Mammary epithelial cell (primary cell): ENCODE measurements at regions not wholly inside any gene's neighbourhood (a gene's known extent, or its start where the extent isn't known, plus 50 kb on each side); places are given as distances from the start of the nearest gene placed in this dataset.

ENCODE experiments used
- CTCF ChIP-seq, 2 donors: IDR thresholded peaks in 1 of 2; conservative IDR thresholded peaks in 1 of 2; 2 replicates each; pipeline ENCODE4 v1.5.1; 2011 to 2012; ENCODE audit warnings: inconsistent platforms in 2 of 2, low read length in 2 of 2, mild to moderate bottlenecking in 2 of 2, control low read depth in 1 of 2, low read depth in 1 of 2; ENCODE audit not compliant: insufficient read depth in 1 of 2; ENCODE audit errors: extremely low read depth in 1 of 2
- EZH2 ChIP-seq: IDR thresholded peaks from 2 replicates; pipeline ENCODE4 v1.6.1; 2012; ENCODE audit warnings: low read length, inconsistent platforms, borderline replicate concordance

GRCh38 chr3:159366476-159366875 lies 564.6 kb downstream of the MFSD1 start:
- TF ChIP-seq CTCF (conservative IDR thresholded peaks at IDR 0.05 in 1 of 2, IDR thresholded peaks at IDR 0.05 in 1 of 2; ENCODE audit: extremely low read depth in 1 of 2, insufficient read depth in 1 of 2, low read depth in 1 of 2, low read length in 2 of 2) (no peak), EZH2 (no peak)
